KMS-11 (cell line): ENCODE measurements at regions not wholly inside any gene's neighbourhood (a gene's known extent, or its start where the extent isn't known, plus 50 kb on each side); places are given as distances from the start of the nearest gene placed in this dataset.

ENCODE experiments used
- H2AFZ ChIP-seq: fragments of 200-600 bp; sonication (generic); 2 replicates; pipeline ENCODE4 v1.6.1; 2016; ENCODE audit warnings: antibody characterized with exemption, mixed run types, low read depth
- H3K27ac ChIP-seq: fragments of 200-600 bp; sonication (generic); 2 replicates; pipeline ENCODE4 v1.6.1; 2016; ENCODE audit warnings: mild to moderate bottlenecking, mixed run types
- H3K27me3 ChIP-seq: fragments of 200-600 bp; sonication (generic); 2 replicates; pipeline ENCODE4 v1.6.1; 2017; ENCODE audit warnings: mild to moderate bottlenecking, low read depth, mixed run types, moderate library complexity; ENCODE audit not compliant: insufficient read depth
- H3K36me3 ChIP-seq: fragments of 200-600 bp; sonication (generic); 2 replicates; pipeline ENCODE4 v1.6.1; 2017; ENCODE audit warnings: mild to moderate bottlenecking, mixed run types; ENCODE audit not compliant: insufficient read depth
- H3K4me1 ChIP-seq: fragments of 200-600 bp; sonication (generic); 2 replicates; pipeline ENCODE4 v1.6.1; 2016; ENCODE audit warnings: mild to moderate bottlenecking, low read depth, mixed run types; ENCODE audit not compliant: poor library complexity, severe bottlenecking
- H3K4me2 ChIP-seq: fragments of 200-600 bp; sonication (generic); 2 replicates; pipeline ENCODE4 v1.7.0; 2016; ENCODE audit warnings: mild to moderate bottlenecking, mixed run types
- H3K4me3 ChIP-seq: fragments of 200-600 bp; sonication (generic); IDR thresholded peaks from 2 replicates; pipeline ENCODE4 v1.6.1; 2017; ENCODE audit warnings: low read depth, low read length, mixed read lengths; ENCODE audit not compliant: insufficient read depth
- H3K79me2 ChIP-seq: fragments of 200-600 bp; sonication (generic); 2 replicates; pipeline ENCODE4 v1.6.1; 2016; ENCODE audit warnings: low read depth, mixed run types; ENCODE audit not compliant: insufficient read depth
- H3K9ac ChIP-seq: fragments of 200-600 bp; sonication (generic); 2 replicates; pipeline ENCODE4 v1.6.1; 2016; ENCODE audit warnings: mild to moderate bottlenecking, mixed run types
- H4K20me1 ChIP-seq: fragments of 200-600 bp; sonication (generic); 2 replicates; pipeline ENCODE4 v1.6.1; 2016; ENCODE audit warnings: mild to moderate bottlenecking, mixed run types; ENCODE audit not compliant: insufficient read depth
- TF ChIP-seq, protein P1 (sequence below): fragments of 200-600 bp; sonication (generic); conservative IDR thresholded peaks from 2 replicates; pipeline ENCODE4 v1.6.1; 2017; ENCODE audit warnings: low read depth, mild to moderate bottlenecking, antibody characterized with exemption, low read length, moderate library complexity, mixed read lengths

- H3K36me3 ChIP-seq: no peaks in the 10 kb centered on the region
- H3K4me3 ChIP-seq: no peak overlapping the region
- H4K20me1 ChIP-seq: no peaks in the 10 kb centered on the region
- TF ChIP-seq, protein P1, sequence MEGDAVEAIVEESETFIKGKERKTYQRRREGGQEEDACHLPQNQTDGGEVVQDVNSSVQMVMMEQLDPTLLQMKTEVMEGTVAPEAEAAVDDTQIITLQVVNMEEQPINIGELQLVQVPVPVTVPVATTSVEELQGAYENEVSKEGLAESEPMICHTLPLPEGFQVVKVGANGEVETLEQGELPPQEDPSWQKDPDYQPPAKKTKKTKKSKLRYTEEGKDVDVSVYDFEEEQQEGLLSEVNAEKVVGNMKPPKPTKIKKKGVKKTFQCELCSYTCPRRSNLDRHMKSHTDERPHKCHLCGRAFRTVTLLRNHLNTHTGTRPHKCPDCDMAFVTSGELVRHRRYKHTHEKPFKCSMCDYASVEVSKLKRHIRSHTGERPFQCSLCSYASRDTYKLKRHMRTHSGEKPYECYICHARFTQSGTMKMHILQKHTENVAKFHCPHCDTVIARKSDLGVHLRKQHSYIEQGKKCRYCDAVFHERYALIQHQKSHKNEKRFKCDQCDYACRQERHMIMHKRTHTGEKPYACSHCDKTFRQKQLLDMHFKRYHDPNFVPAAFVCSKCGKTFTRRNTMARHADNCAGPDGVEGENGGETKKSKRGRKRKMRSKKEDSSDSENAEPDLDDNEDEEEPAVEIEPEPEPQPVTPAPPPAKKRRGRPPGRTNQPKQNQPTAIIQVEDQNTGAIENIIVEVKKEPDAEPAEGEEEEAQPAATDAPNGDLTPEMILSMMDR: no peak
- no peak overlapping the region for H2AFZ ChIP-seq
- no peak overlapping the region for H3K27ac ChIP-seq
- no peaks in the 10 kb centered on the region for H3K79me2 ChIP-seq
- H3K27me3 ChIP-seq: no peaks in the 10 kb centered on the region
- H3K4me2 ChIP-seq: no peak overlapping the region
- H3K4me1 ChIP-seq: no peaks in the 10 kb centered on the region
- no peak overlapping the region for H3K9ac ChIP-seq
Observed at GRCh38 chr6:113161018-113161315, 696.2 kb upstream of the MARCKS start.

GRCh38 chr6:113162739-113163138, 694.4 kb upstream of the MARCKS start:
- Histone ChIP-seq H3K27ac (no peak overlapping the region), H3K4me1 (no peaks in the 10 kb centered on the region), H3K79me2 (no peaks in the 10 kb centered on the region), H3K4me3 (no peak overlapping the region), H3K36me3 (no peaks in the 10 kb centered on the region), H4K20me1 (no peaks in the 10 kb centered on the region), H3K9ac (no peak overlapping the region), H3K4me2 (no peak overlapping the region), H3K27me3 (no peaks in the 10 kb centered on the region), H2AFZ (no peak overlapping the region)
- TF ChIP-seq, protein P1: no peak

DNA sequence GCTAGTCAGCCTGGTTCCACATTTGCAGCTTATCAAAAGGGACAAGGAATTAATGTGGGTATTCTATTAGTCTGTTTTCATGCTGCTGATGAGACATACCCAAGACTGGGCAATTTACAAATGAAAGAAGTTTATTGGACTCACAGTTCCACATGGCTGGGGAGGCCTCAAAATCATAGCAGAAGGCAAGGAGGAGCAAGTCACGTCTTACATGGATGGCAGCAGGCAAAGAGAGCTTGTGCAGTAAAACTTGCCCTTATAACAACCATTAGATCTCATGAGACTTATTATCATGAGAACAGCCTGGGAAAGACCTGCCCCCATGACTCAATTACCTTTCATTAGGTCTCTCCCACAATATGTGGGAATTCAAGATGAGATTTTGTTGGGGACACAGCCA, 689.1 kb upstream of the MARCKS start:
- Histone ChIP-seq H3K27ac (no peak overlapping the region), H3K4me1 (no peaks in the 10 kb centered on the region), H3K9ac (no peak overlapping the region), H3K4me2 (no peak overlapping the region), H3K4me3 (no peak overlapping the region), H2AFZ (no peak overlapping the region), H4K20me1 (no peaks in the 10 kb centered on the region), H3K27me3 (no peaks in the 10 kb centered on the region), H3K36me3 (no peaks in the 10 kb centered on the region), H3K79me2 (no peaks in the 10 kb centered on the region)
- TF ChIP-seq, protein P1: no peak

DNA sequence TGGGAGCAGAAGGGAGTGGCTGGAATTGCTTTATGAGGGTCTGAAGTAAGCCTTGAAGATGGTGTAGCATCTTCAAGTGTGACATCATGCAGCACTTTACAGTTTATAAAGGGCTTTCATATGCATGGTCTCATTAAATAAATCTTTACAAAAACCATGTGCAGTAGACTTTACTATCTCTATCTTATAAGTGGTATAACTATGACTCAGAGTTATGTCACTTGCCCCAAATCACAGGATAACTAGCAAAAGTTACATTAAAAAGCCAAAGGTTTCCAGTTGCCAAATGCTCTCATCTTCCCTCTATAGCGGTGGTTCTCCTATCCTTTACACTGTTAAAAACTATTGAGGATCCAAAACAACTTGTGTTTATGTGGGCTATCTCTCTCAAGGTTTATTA, 687.7 kb upstream of the MARCKS start:
- H3K4me3 ChIP-seq: no peak overlapping the region
- no peaks in the 10 kb centered on the region for H4K20me1 ChIP-seq
- H3K27me3 ChIP-seq: no peaks in the 10 kb centered on the region
- no peaks in the 10 kb centered on the region for H3K4me1 ChIP-seq
- H3K9ac ChIP-seq: no peak overlapping the region
- H3K4me2 ChIP-seq: no peak overlapping the region
- TF ChIP-seq, protein P1: no peak
- H2AFZ ChIP-seq: no peak overlapping the region
- no peaks in the 10 kb centered on the region for H3K79me2 ChIP-seq
- no peak overlapping the region for H3K27ac ChIP-seq
- H3K36me3 ChIP-seq: no peaks in the 10 kb centered on the region

DNA sequence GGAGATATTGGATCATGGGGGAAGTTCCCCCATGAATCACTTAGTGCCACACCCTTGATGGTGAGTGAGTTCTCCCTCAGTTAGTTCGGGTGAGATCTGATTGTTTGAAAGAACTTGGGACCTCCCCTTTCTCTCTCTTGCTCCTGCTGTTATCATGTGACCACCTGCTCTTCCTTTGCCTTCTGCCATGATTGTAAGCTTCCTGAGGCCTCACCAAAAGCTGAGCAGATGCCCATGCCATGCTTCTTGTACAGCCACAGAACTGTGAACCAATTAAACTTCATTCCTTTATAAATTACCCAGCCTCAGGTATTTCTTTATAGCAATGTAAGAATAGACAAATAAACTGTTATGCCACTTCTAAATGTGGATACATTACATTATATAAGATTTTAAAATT, 686.7 kb upstream of the MARCKS start:
- Histone ChIP-seq H3K79me2 (no peaks in the 10 kb centered on the region), H3K27me3 (no peaks in the 10 kb centered on the region), H3K4me2 (no peak overlapping the region), H3K36me3 (no peaks in the 10 kb centered on the region), H3K4me1 (no peaks in the 10 kb centered on the region), H2AFZ (no peak overlapping the region), H3K27ac (no peak overlapping the region), H4K20me1 (no peaks in the 10 kb centered on the region), H3K4me3 (no peak overlapping the region), H3K9ac (no peak overlapping the region)
- TF ChIP-seq, protein P1: no peak
